GM23338 (cell line): ENCODE measurements at regions not wholly inside any gene's neighbourhood (a gene's known extent, or its start where the extent isn't known, plus 50 kb on each side); places are given as distances from the start of the nearest gene placed in this dataset.

Source experiments
- ATAC-seq: fragments of 200-7000 bp; cut with Tn5 transposase; 3 replicates; pipeline ENCODE4 v1.9.1; 2020
- DNase-seq: peaks from one replicate; pipeline ENCODE4 v3.0.0-alpha.2; 2015; ENCODE audit warnings: low spot score
- H2AFZ ChIP-seq: fragments of 200-600 bp; sonication (generic); 2 replicates; pipeline ENCODE4 v1.8.0; 2016; ENCODE audit warnings: antibody characterized with exemption, mild to moderate bottlenecking, moderate library complexity
- H3F3A ChIP-seq: fragments of 200-600 bp; sonication (generic); replicated peaks from 2 replicates; pipeline ENCODE4 v1.8.0; 2017; ENCODE audit warnings: antibody characterized with exemption, mixed run types, low read depth
- H3K27ac ChIP-seq: fragments of 200-600 bp; sonication (generic); 2 replicates; pipeline ENCODE4 v1.6.1; 2016; ENCODE audit warnings: low read depth
- H3K27me3 ChIP-seq: fragments of 200-600 bp; sonication (generic); 2 replicates; pipeline ENCODE4 v1.8.0; 2016; ENCODE audit warnings: mild to moderate bottlenecking, mixed run types, moderate library complexity; ENCODE audit not compliant: insufficient read depth
- H3K36me3 ChIP-seq: fragments of 200-600 bp; sonication (generic); 2 replicates; pipeline ENCODE4 v1.8.0; 2016; ENCODE audit warnings: mild to moderate bottlenecking; ENCODE audit not compliant: insufficient read depth
- H3K4me1 ChIP-seq: fragments of 200-600 bp; sonication (generic); 2 replicates; pipeline ENCODE4 v1.8.0; 2016; ENCODE audit warnings: mild to moderate bottlenecking, moderate library complexity; ENCODE audit not compliant: insufficient read depth
- H3K4me2 ChIP-seq: fragments of 200-600 bp; sonication (generic); 2 replicates; pipeline ENCODE4 v1.7.1; 2017; ENCODE audit warnings: mixed run types
- H3K4me3 ChIP-seq: fragments of 200-600 bp; sonication (generic); 2 replicates; pipeline ENCODE4 v1.6.1; 2016; ENCODE audit warnings: mixed run types
- H3K79me2 ChIP-seq: fragments of 200-600 bp; sonication (generic); replicated peaks from 2 replicates; pipeline ENCODE4 v1.8.0; 2017; ENCODE audit warnings: mild to moderate bottlenecking; ENCODE audit not compliant: insufficient read depth
- H3K9me2 ChIP-seq: fragments of 200-600 bp; sonication (generic); 2 replicates; pipeline ENCODE4 v1.8.0; 2017; ENCODE audit not compliant: insufficient read depth
- H4K20me1 ChIP-seq: fragments of 200-600 bp; sonication (generic); replicated peaks from 2 replicates; pipeline ENCODE4 v1.8.0; 2017; ENCODE audit warnings: mild to moderate bottlenecking; ENCODE audit not compliant: insufficient read depth
- H3K27ac Mint-ChIP-seq: 2 replicates; pipeline ENCODE4 v1.8.0; 2020; ENCODE audit warnings: inconsistent platforms, mild to moderate bottlenecking, moderate library complexity, mixed read lengths
- H3K27me3 Mint-ChIP-seq: 3 replicates; pipeline ENCODE4 v1.8.0; 2022; ENCODE audit warnings: low read depth, mild to moderate bottlenecking, moderate library complexity, mixed read lengths, inconsistent platforms; ENCODE audit not compliant: insufficient read depth, poor library complexity
- H3K36me3 Mint-ChIP-seq: 3 replicates; pipeline ENCODE4 v1.8.0; 2021; ENCODE audit warnings: low read depth, mild to moderate bottlenecking, inconsistent platforms, moderate library complexity, mixed read lengths
- H3K4me1 Mint-ChIP-seq: 3 replicates; pipeline ENCODE4 v1.8.0; 2020; ENCODE audit warnings: mild to moderate bottlenecking, inconsistent platforms, mixed read lengths
- H3K4me3 Mint-ChIP-seq: 3 replicates; pipeline ENCODE4 v1.8.0; 2021; ENCODE audit warnings: moderate library complexity, mild to moderate bottlenecking, inconsistent platforms, mixed read lengths
- H3K9me3 Mint-ChIP-seq: 3 replicates; pipeline ENCODE4 v1.8.0; 2020; ENCODE audit warnings: moderate library complexity, mild to moderate bottlenecking, inconsistent platforms, mixed read lengths
- ETS1 ChIP-seq: IDR thresholded peaks from 2 replicates; pipeline ENCODE4 v1.6.1; 2016; ENCODE audit warnings: antibody characterized with exemption
- EZH2phosphoT487 ChIP-seq: fragments of 200-600 bp; sonication (generic); IDR thresholded peaks from one replicate; pipeline ENCODE4 v1.8.1; 2018; ENCODE audit warnings: antibody characterized with exemption; ENCODE audit not compliant: unreplicated experiment
- NANOG ChIP-seq: IDR thresholded peaks from 2 replicates; pipeline ENCODE4 v1.6.1; 2016; ENCODE audit warnings: antibody characterized with exemption, borderline replicate concordance
- STAT1 ChIP-seq: IDR thresholded peaks from one replicate; pipeline ENCODE4 v1.6.1; 2016; ENCODE audit warnings: antibody characterized with exemption; ENCODE audit not compliant: unreplicated experiment
- ZNF114 ChIP-seq: fragments of 250-450 bp; sonication (Bioruptor Pico); IDR thresholded peaks from 2 replicates; pipeline ENCODE4 v1.5.0; 2020; ENCODE audit warnings: mild to moderate bottlenecking, moderate library complexity
- TF ChIP-seq, protein P1 (sequence below), 2 experiments: fragments of 200-600 bp in 1 of 2; sonication (generic) in 1 of 2; conservative IDR thresholded peaks; 2 replicates each; pipeline versions ENCODE4 v1.5.1 to v1.6.1; 2016 to 2017; ENCODE audit warnings: antibody characterized with exemption in 2 of 2, low read depth in 2 of 2, mild to moderate bottlenecking in 2 of 2, moderate library complexity in 1 of 2

DNA sequence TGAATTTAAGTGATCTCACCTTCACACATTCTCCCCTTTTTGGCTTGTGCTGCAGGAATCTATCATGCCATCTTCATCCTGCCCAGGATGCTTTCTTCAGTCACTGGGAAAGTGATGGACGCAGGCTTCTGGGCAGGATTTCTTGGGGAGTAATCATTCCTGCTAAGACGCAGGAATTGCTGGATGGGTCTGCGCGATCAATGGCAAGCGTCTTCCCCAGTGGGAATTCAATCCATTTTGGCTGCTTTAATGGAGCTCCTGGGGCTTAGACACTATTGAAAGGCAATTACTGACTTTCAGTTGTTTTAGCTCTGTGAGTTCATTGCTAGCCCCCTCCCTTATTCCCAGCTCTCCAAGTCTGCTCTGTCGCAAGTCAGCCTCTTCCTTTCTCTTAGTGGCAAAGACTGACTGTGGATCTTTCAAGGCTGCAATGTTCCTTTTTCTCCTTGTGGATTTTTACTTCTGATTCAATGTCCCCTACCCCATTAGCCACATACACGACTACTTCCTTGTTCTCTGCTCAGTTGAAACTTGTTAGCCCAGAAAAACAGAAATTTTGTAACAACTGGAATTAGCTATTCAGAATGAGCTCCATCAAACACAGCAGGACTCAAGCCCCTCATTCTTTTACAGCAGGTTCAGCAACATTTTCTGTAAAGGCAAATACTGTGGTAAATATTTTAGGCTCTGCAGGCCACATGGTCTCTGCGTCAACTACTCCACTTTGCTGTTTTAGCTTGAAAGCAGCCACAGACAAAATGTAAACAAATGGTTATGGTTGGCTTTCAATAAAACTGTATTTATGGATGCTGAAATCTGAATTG, 154.9 kb downstream of the ASB9 start:
- Mint-ChIP-seq H3K36me3 (no peaks in the 10 kb centered on the region), H3K27ac (peak overlapping the region; percentile 85), H3K9me3 (no peaks in the 10 kb centered on the region), H3K27me3 (peaks cover 2% of the 10 kb centered on the region), H3K4me3 (peak overlapping the region; percentile 33), H3K4me1 (peaks cover 12% of the 10 kb centered on the region; the same call in 2 of the 3 replicates)
- Histone ChIP-seq H3K79me2 (no peaks in the 10 kb centered on the region), H3F3A (no peaks in the 10 kb centered on the region), H4K20me1 (no peaks in the 10 kb centered on the region), H3K9me2 (no peaks in the 10 kb centered on the region), H3K27ac (0 out of 2 replicates have a peak overlapping the region, but pooled peaks have one; percentile 51), H3K36me3 (no peaks in the 10 kb centered on the region), H2AFZ (peak overlapping the region; percentile 70; the same call in 1 of the 2 replicates), H3K4me3 (no peak overlapping the region), H3K4me2 (no peak overlapping the region), H3K27me3 (no peaks in the 10 kb centered on the region), H3K4me1 (no peaks in the 10 kb centered on the region)
- DNase-seq: peak; percentile 5
- peak; percentile 87 for ATAC-seq
- TF ChIP-seq NANOG (no peak), STAT1 (no peak), ZNF114 (CRISPR knock-in tag) (no peak)

- Mint-ChIP-seq H3K9me3 (peaks cover 30% of the 10 kb centered on the region), H3K27ac (no peak overlapping the region), H3K27me3 (no peaks in the 10 kb centered on the region), H3K4me1 (no peaks in the 10 kb centered on the region), H3K36me3 (peaks cover 26% of the 10 kb centered on the region; the same call in 2 of the 3 replicates), H3K4me3 (no peak overlapping the region)
- H3F3A ChIP-seq: no peaks in the 10 kb centered on the region
- H3K36me3 ChIP-seq: no peaks in the 10 kb centered on the region
- ATAC-seq: no peak; the same call in 2 of the 3 replicates
- H3K9me2 ChIP-seq: no peaks in the 10 kb centered on the region
- no peak overlapping the region for H2AFZ ChIP-seq
- peak; percentile 12 for DNase-seq
- H3K79me2 ChIP-seq: no peaks in the 10 kb centered on the region
- no peak overlapping the region for H3K27ac ChIP-seq
- TF ChIP-seq, protein P1, sequence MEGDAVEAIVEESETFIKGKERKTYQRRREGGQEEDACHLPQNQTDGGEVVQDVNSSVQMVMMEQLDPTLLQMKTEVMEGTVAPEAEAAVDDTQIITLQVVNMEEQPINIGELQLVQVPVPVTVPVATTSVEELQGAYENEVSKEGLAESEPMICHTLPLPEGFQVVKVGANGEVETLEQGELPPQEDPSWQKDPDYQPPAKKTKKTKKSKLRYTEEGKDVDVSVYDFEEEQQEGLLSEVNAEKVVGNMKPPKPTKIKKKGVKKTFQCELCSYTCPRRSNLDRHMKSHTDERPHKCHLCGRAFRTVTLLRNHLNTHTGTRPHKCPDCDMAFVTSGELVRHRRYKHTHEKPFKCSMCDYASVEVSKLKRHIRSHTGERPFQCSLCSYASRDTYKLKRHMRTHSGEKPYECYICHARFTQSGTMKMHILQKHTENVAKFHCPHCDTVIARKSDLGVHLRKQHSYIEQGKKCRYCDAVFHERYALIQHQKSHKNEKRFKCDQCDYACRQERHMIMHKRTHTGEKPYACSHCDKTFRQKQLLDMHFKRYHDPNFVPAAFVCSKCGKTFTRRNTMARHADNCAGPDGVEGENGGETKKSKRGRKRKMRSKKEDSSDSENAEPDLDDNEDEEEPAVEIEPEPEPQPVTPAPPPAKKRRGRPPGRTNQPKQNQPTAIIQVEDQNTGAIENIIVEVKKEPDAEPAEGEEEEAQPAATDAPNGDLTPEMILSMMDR (conservative IDR thresholded peaks at IDR 0.05; ENCODE audit: low read depth in 2 of 2): peak; percentile 13 to 54; a peak in 2 of 4 replicates
- no peak for TF ChIP-seq ETS1
- no peaks in the 10 kb centered on the region for H4K20me1 ChIP-seq
- no peaks in the 10 kb centered on the region for H3K27me3 ChIP-seq
- no peak overlapping the region for H3K4me2 ChIP-seq
- no peak overlapping the region for H3K4me3 ChIP-seq
- no peaks in the 10 kb centered on the region for H3K4me1 ChIP-seq
These were observed 162.4 kb downstream of the ASB9 start for GRCh38 chrX:15107367-15107988.

DNA sequence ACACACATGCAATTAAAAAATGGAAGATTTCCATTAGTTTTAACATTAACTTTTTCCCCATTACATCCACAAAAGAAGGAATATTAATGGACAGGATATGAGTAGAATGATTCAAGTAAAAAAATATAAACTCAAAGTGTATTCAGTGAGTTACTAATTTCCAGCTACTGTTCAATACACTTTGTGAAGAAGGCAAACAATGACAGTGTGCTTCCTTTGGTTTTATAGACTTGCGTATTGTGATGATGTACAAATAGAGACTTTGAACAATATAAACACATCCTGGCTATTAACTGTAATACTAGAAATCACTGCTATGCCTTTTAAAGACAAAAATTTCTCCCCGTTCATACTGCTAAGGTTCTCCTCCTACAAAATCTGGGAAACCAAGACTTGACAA, 171.4 kb downstream of the ASB9 start:
- no peaks in the 10 kb centered on the region for H3K9me2 ChIP-seq
- H3K36me3 Mint-ChIP-seq: no peaks in the 10 kb centered on the region
- no peaks in the 10 kb centered on the region for H3K27me3 Mint-ChIP-seq
- no peaks in the 10 kb centered on the region; the same call in 2 of the 3 replicates for H3K9me3 Mint-ChIP-seq
- H3K4me2 ChIP-seq: no peak overlapping the region
- ATAC-seq (no peak), DNase-seq (no peak)
- H3K27ac ChIP-seq: no peak overlapping the region
- H2AFZ ChIP-seq: no peak overlapping the region
- H3K4me1 Mint-ChIP-seq: no peaks in the 10 kb centered on the region
- no peak overlapping the region for H3K27ac Mint-ChIP-seq
- no peaks in the 10 kb centered on the region for H3F3A ChIP-seq
- no peak overlapping the region for H3K4me3 Mint-ChIP-seq
- H3K36me3 ChIP-seq: no peaks in the 10 kb centered on the region
- H3K27me3 ChIP-seq: no peaks in the 10 kb centered on the region
- H3K4me3 ChIP-seq: no peak overlapping the region
- H4K20me1 ChIP-seq: no peaks in the 10 kb centered on the region
- no peaks in the 10 kb centered on the region for H3K4me1 ChIP-seq
- H3K79me2 ChIP-seq: no peaks in the 10 kb centered on the region
- TF ChIP-seq EZH2phosphoT487: no peak
